Sigmoid colon (tissue), 6 donors: ENCODE measurements at regions not wholly inside any gene's neighbourhood (a gene's known extent, or its start where the extent isn't known, plus 50 kb on each side); places are given as distances from the start of the nearest gene placed in this dataset.

Experiments used
- DNase-seq: peaks from one replicate; pipeline ENCODE4 v3.0.0-alpha.2; 2019
- H3K27ac ChIP-seq, 4 donors: fragments of 200-600 bp; sonication (generic); one replicate each; pipeline ENCODE4 v1.5.1; 2016 to 2019; ENCODE audit warnings: mild to moderate bottlenecking in 1 of 4
- H3K27me3 ChIP-seq, 3 donors: fragments of 200-600 bp; sonication (generic); one replicate each; pipeline ENCODE4 v1.5.1; 2019; ENCODE audit warnings: mild to moderate bottlenecking in 1 of 3
- H3K36me3 ChIP-seq, 4 donors: fragments of 200-600 bp; sonication (generic); one replicate each; pipeline ENCODE4 v1.5.1; 2016 to 2019
- H3K4me1 ChIP-seq, 4 donors: fragments of 200-600 bp; sonication (generic); one replicate each; pipeline ENCODE4 v1.5.1; 2017 to 2019
- H3K4me3 ChIP-seq, 4 donors: fragments of 200-600 bp; sonication (generic); one replicate each; pipeline ENCODE4 v1.5.1; 2017 to 2019; ENCODE audit warnings: mild to moderate bottlenecking in 2 of 4, moderate library complexity in 1 of 4
- H3K9me3 ChIP-seq, 4 donors: fragments of 200-600 bp in 3 of 4; sonication (generic) in 3 of 4; one replicate each; pipeline versions ENCODE4 v1.5.1 to v1.6.1; 2013 to 2019
- CTCF ChIP-seq, 4 experiments: fragments of 450-650 bp in 3 of 4; fragments of 200-600 bp in 1 of 4; IDR thresholded peaks; one replicate each; pipeline ENCODE4 v1.5.1; 2016 to 2019; ENCODE audit warnings: antibody characterized with exemption in 4 of 4, mild to moderate bottlenecking in 3 of 4, moderate library complexity in 2 of 4
- EP300 ChIP-seq, 4 donors: sonication (generic); formaldehyde crosslinking; IDR thresholded peaks; one replicate each; pipeline ENCODE4 v1.6.1; 2017; ENCODE audit warnings: antibody characterized with exemption in 4 of 4
- POLR2A ChIP-seq, 2 donors: fragments of 450-650 bp; IDR thresholded peaks; one replicate each; pipeline ENCODE4 v1.6.1; 2016; ENCODE audit warnings: antibody characterized with exemption in 2 of 2, mild to moderate bottlenecking in 2 of 2, moderate library complexity in 2 of 2
- POLR2AphosphoS5 ChIP-seq, 4 donors: sonication (generic); formaldehyde crosslinking; IDR thresholded peaks; one replicate each; pipeline ENCODE4 v1.6.1; 2017; ENCODE audit warnings: antibody characterized with exemption in 4 of 4
- WGBS, 2 donors: extraction: QIAGEN DNeasy Blood & Tissue Kit; methylation state at CpG; one replicate each; pipeline ENCODE4 v1.1.7; 2013; 5-methylcytosine and 5-hydroxymethylcytosine counted together
- intact Hi-C: fragments of 100-400 bp; cut with DNase I; formaldehyde crosslinking; loops from one replicate; pipeline ENCODE4 v1.15.1; 2023
- donor health status: healthy with polysubstance abuse.
- donor health status: healthy.

GRCh38 chr2:83067947-83068346 lies 1391.1 kb downstream of the SUCLG1 start:
- 8 to 27% methylated on average over 1 of the region's 1 CpG for WGBS, 2 donors
- DNase-seq = no peak

GRCh38 chr2:83063933-83064332 lies 1395.1 kb downstream of the SUCLG1 start:
- intact Hi-C loops = no loop called here
- H3K4me1 ChIP-seq = no peaks in the 10 kb centered on the region
- TF ChIP-seq EP300 (IDR thresholded peaks at IDR 0.05) (no peak), POLR2AphosphoS5 (IDR thresholded peaks at IDR 0.05) (no peak), POLR2A (IDR thresholded peaks at IDR 0.05) (no peak), CTCF (IDR thresholded peaks at IDR 0.05) (no peak)
- no peak overlapping the region for H3K4me3 ChIP-seq
- H3K9me3 ChIP-seq = no peaks in the 10 kb centered on the region
- DNase-seq = no peak
- H3K27me3 ChIP-seq = no peaks in the 10 kb centered on the region
- H3K36me3 ChIP-seq = no peaks in the 10 kb centered on the region
- 20 to 72% methylated on average over 1 of the region's 1 CpG for WGBS, 2 donors
- no peak overlapping the region for H3K27ac ChIP-seq

More at GRCh38 chr2:83067947-83068346, 1391.1 kb downstream of the SUCLG1 start:
- intact Hi-C loops = no loop called here
- Histone ChIP-seq H3K4me3 (no peak overlapping the region), H3K4me1 (peaks cover 0 to 6% (median 0%) of the 10 kb centered on the region in 4 donors), H3K27me3 (no peaks in the 10 kb centered on the region), H3K36me3 (no peaks in the 10 kb centered on the region), H3K9me3 (no peaks in the 10 kb centered on the region), H3K27ac (no peak overlapping the region)
- TF ChIP-seq CTCF (IDR thresholded peaks at IDR 0.05) (no peak), EP300 (IDR thresholded peaks at IDR 0.05) (no peak), POLR2AphosphoS5 (IDR thresholded peaks at IDR 0.05) (no peak), POLR2A (IDR thresholded peaks at IDR 0.05) (no peak)

GRCh38 chr2:83063511-83063910 lies 1395.6 kb downstream of the SUCLG1 start:
- Histone ChIP-seq H3K27ac (no peak overlapping the region), H3K27me3 (no peaks in the 10 kb centered on the region), H3K4me1 (no peaks in the 10 kb centered on the region), H3K9me3 (no peaks in the 10 kb centered on the region), H3K36me3 (no peaks in the 10 kb centered on the region), H3K4me3 (no peak overlapping the region)
- 73 to 87% methylated on average over 5 of the region's 5 CpGs for WGBS, 2 donors
- DNase-seq = no peak
- TF ChIP-seq POLR2A (IDR thresholded peaks at IDR 0.05) = no peak
- TF ChIP-seq EP300 (IDR thresholded peaks at IDR 0.05) = no peak
- TF ChIP-seq POLR2AphosphoS5 (IDR thresholded peaks at IDR 0.05) = no peak
- no peak for TF ChIP-seq CTCF (IDR thresholded peaks at IDR 0.05)
- intact Hi-C loops = no loop called here

- no peaks in the 10 kb centered on the region for H3K36me3 ChIP-seq
- no peak for DNase-seq
- no peaks in the 10 kb centered on the region for H3K4me1 ChIP-seq
- H3K9me3 ChIP-seq = peaks cover 0 to 2% (median 0%) of the 10 kb centered on the region in 4 donors
- H3K27me3 ChIP-seq = no peaks in the 10 kb centered on the region
- 69 to 75% methylated on average over 2 of the region's 2 CpGs for WGBS, 2 donors
- H3K27ac ChIP-seq = no peak overlapping the region
- intact Hi-C loops = no loop called here
- no peak for TF ChIP-seq EP300 (IDR thresholded peaks at IDR 0.05)
- no peak for TF ChIP-seq CTCF (IDR thresholded peaks at IDR 0.05)
- no peak for TF ChIP-seq POLR2A (IDR thresholded peaks at IDR 0.05)
- TF ChIP-seq POLR2AphosphoS5 (IDR thresholded peaks at IDR 0.05) = no peak
- no peak overlapping the region for H3K4me3 ChIP-seq
These were observed 1400.4 kb downstream of the SUCLG1 start for GRCh38 chr2:83058683-83059082.

- Histone ChIP-seq H3K4me3 (no peak overlapping the region), H3K36me3 (no peaks in the 10 kb centered on the region), H3K27me3 (no peaks in the 10 kb centered on the region), H3K9me3 (peaks cover 0 to 2% (median 0%) of the 10 kb centered on the region in 4 donors), H3K27ac (no peak overlapping the region), H3K4me1 (no peaks in the 10 kb centered on the region)
- TF ChIP-seq POLR2A (IDR thresholded peaks at IDR 0.05) = no peak
- no peak for TF ChIP-seq EP300 (IDR thresholded peaks at IDR 0.05)
- TF ChIP-seq POLR2AphosphoS5 (IDR thresholded peaks at IDR 0.05) = no peak
- no peak for TF ChIP-seq CTCF (IDR thresholded peaks at IDR 0.05)
- intact Hi-C loops = no loop called here
- WGBS, 2 donors = 38 to 48% methylated on average over 1 of the region's 1 CpG
- no peak for DNase-seq
These were observed 1403.6 kb downstream of the SUCLG1 start for GRCh38 chr2:83055376-83056010.
